ENCODE measurements at regions not wholly inside any gene's neighbourhood (a gene's known extent, or its start where the extent isn't known, plus 50 kb on each side); places are given as distances from the start of the nearest gene placed in this dataset.

DNA sequence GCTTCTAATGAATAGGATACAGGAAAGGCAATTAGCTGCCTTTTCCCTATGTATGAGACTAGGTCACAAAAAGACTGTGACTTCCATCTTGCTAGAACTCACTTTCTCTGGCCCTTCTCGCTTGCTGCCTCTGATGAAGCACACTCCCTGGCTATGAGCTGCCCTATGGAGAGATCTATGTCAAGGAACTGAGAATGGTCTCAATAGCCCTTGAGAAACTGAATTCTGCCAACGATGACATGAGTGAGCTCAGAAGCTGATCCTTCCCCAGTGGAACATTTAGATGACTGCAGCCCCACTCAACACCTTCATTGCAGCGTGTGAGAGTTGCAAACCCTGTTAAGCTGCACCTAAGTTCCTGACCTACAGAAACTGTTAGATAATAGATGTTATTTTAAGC is 309.8 kb downstream of the COG6 start (continued):
- TF ChIP-seq, protein P1, sequence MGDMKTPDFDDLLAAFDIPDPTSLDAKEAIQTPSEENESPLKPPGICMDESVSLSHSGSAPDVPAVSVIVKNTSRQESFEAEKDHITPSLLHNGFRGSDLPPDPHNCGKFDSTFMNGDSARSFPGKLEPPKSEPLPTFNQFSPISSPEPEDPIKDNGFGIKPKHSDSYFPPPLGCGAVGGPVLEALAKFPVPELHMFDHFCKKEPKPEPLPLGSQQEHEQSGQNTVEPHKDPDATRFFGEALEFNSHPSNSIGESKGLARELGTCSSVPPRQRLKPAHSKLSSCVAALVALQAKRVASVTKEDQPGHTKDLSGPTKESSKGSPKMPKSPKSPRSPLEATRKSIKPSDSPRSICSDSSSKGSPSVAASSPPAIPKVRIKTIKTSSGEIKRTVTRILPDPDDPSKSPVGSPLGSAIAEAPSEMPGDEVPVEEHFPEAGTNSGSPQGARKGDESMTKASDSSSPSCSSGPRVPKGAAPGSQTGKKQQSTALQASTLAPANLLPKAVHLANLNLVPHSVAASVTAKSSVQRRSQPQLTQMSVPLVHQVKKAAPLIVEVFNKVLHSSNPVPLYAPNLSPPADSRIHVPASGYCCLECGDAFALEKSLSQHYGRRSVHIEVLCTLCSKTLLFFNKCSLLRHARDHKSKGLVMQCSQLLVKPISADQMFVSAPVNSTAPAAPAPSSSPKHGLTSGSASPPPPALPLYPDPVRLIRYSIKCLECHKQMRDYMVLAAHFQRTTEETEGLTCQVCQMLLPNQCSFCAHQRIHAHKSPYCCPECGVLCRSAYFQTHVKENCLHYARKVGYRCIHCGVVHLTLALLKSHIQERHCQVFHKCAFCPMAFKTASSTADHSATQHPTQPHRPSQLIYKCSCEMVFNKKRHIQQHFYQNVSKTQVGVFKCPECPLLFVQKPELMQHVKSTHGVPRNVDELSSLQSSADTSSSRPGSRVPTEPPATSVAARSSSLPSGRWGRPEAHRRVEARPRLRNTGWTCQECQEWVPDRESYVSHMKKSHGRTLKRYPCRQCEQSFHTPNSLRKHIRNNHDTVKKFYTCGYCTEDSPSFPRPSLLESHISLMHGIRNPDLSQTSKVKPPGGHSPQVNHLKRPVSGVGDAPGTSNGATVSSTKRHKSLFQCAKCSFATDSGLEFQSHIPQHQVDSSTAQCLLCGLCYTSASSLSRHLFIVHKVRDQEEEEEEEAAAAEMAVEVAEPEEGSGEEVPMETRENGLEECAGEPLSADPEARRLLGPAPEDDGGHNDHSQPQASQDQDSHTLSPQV (IDR thresholded peaks at IDR 0.05), result no peak
- TF ChIP-seq ZNF622 (IDR thresholded peaks at IDR 0.05) (no peak), IKZF1 (conservative IDR thresholded peaks at IDR 0.05) (no peak), POU2F2 (IDR thresholded peaks at IDR 0.05; ENCODE audit: borderline replicate concordance, low read depth, low read length) (no peak), RUNX3 (IDR thresholded peaks at IDR 0.05; ENCODE audit: low read length) (no peak), POLR2A (IDR thresholded peaks at IDR 0.05; ENCODE audit: low read depth, low read length) (no peak), MEF2B (IDR thresholded peaks at IDR 0.05; ENCODE audit: partially characterized antibody, poor library complexity, severe bottlenecking) (no peak), HDAC6 (IDR thresholded peaks at IDR 0.05; ENCODE audit: unreplicated experiment) (no peak)

DNA sequence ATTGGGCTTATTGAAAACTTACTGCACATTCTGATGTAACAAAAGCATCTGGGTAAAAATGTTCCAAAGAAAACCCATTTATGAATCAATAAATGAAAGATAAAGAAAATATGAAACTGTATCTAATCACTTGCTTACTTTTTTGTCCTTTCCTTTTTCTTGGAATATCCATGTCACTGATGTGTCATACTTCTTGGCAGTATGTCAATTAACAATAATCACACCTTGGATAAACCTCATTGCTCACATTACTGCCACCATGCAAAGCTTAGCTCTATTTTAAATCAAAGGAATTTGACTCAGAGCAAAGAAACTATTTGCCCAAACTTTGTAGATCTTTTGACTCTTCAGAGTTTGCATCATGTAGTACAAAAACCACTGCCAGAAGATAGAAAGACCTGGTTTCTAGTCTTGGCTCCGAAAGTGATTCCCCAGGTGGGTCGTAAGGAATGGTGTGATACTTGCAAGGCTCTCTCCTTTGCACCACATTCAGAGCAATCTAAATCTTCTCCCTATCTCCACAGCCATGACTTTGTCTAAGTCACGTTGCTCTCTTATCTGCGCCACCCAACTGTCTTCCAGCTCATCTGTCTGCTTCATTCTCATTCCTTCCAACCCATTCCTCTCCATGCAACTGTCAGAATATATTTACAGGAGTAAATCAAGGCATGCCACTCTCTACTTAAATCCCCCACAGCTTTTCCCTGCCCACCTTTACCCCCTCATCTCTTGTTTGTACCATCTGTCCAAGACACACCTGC is 311.9 kb downstream of the COG6 start:
- intact Hi-C loops (cut with micrococcal nuclease; ENCODE audit: unreplicated experiment) (no loop called here), in situ Hi-C loops (cut with MboI) (no loop called here)
- no peaks in the 10 kb centered on the region for H3K79me2 ChIP-seq (ENCODE audit: control insufficient read depth, insufficient read depth, low read length)
- TF ChIP-seq, protein P2, sequence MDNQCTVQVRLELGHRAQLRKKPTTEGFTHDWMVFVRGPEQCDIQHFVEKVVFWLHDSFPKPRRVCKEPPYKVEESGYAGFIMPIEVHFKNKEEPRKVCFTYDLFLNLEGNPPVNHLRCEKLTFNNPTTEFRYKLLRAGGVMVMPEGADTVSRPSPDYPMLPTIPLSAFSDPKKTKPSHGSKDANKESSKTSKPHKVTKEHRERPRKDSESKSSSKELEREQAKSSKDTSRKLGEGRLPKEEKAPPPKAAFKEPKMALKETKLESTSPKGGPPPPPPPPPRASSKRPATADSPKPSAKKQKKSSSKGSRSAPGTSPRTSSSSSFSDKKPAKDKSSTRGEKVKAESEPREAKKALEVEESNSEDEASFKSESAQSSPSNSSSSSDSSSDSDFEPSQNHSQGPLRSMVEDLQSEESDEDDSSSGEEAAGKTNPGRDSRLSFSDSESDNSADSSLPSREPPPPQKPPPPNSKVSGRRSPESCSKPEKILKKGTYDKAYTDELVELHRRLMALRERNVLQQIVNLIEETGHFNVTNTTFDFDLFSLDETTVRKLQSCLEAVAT (IDR thresholded peaks at IDR 0.05), result no peak
- TF ChIP-seq, protein P3, sequence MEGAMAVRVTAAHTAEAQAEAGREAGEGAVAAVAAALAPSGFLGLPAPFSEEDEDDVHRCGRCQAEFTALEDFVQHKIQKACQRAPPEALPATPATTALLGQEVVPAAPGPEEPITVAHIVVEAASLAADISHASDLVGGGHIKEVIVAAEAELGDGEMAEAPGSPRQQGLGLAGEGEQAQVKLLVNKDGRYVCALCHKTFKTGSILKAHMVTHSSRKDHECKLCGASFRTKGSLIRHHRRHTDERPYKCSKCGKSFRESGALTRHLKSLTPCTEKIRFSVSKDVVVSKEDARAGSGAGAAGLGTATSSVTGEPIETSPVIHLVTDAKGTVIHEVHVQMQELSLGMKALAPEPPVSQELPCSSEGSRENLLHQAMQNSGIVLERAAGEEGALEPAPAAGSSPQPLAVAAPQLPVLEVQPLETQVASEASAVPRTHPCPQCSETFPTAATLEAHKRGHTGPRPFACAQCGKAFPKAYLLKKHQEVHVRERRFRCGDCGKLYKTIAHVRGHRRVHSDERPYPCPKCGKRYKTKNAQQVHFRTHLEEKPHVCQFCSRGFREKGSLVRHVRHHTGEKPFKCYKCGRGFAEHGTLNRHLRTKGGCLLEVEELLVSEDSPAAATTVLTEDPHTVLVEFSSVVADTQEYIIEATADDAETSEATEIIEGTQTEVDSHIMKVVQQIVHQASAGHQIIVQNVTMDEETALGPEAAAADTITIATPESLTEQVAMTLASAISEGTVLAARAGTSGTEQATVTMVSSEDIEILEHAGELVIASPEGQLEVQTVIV (IDR thresholded peaks at IDR 0.05; ENCODE audit: borderline replicate concordance, partially characterized antibody), result no peak
- TF ChIP-seq NRF1 (conservative IDR thresholded peaks at IDR 0.05; ENCODE audit: low read depth, low read length), result no peak
- TF ChIP-seq, protein P4, sequence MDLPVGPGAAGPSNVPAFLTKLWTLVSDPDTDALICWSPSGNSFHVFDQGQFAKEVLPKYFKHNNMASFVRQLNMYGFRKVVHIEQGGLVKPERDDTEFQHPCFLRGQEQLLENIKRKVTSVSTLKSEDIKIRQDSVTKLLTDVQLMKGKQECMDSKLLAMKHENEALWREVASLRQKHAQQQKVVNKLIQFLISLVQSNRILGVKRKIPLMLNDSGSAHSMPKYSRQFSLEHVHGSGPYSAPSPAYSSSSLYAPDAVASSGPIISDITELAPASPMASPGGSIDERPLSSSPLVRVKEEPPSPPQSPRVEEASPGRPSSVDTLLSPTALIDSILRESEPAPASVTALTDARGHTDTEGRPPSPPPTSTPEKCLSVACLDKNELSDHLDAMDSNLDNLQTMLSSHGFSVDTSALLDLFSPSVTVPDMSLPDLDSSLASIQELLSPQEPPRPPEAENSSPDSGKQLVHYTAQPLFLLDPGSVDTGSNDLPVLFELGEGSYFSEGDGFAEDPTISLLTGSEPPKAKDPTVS (IDR thresholded peaks at IDR 0.05; ENCODE audit: low read depth, low read length), result no peak
- TF ChIP-seq ZSCAN29 (IDR thresholded peaks at IDR 0.05), result no peak
- H3K27me3 ChIP-seq (replicated peaks in 1 of 2; ENCODE audit: control insufficient read depth in 2 of 2, insufficient read depth in 2 of 2, low read length in 1 of 2), result no peaks in the 10 kb centered on the region
- H3K4me3 ChIP-seq, result no peak overlapping the region
- no peak overlapping the region for H3K27ac ChIP-seq (ENCODE audit: control insufficient read depth, insufficient read depth)
- FAIRE-seq, result no peak
- H4K20me1 ChIP-seq (ENCODE audit: control insufficient read depth, insufficient read depth), result no peaks in the 10 kb centered on the region
- CTCF ChIA-PET, result interaction anchor here (0.8 to 1.2 kb wide), 2 partner anchors 7 to 24 kb away, joined by 3 read pairs; no protein-coding TSS in a partner anchor
- no peaks in the 10 kb centered on the region for H3K4me1 ChIP-seq (ENCODE audit: control insufficient read depth, insufficient read depth, low read length)
- no peak overlapping the region for H3K4me2 ChIP-seq (ENCODE audit: control insufficient read depth, insufficient read depth)
- no peak overlapping the region for H2AFZ ChIP-seq (ENCODE audit: control insufficient read depth, low read depth, low read length)
- no peaks in the 10 kb centered on the region for H3K36me3 ChIP-seq (ENCODE audit: control insufficient read depth in 2 of 2, insufficient read depth in 2 of 2, low read length in 1 of 2)
- SMC1A ChIA-PET (ENCODE audit: uncharacterized antibody, unreplicated experiment), result interaction anchor here (0.6 to 1.2 kb wide), 4 partner anchors 10 to 901 kb away, joined by 3 to 4 read pairs (median 3); no protein-coding TSS in a partner anchor
- POLR2A ChIA-PET, result no interaction called here
- no peak for ATAC-seq
- H3K9me3 ChIP-seq (replicated peaks; ENCODE audit: control insufficient read depth, insufficient read depth, low read length), result no peaks in the 10 kb centered on the region; the same call in 2 of the 3 replicates
- DNase-seq (ENCODE audit: low read depth, low spot score), result no peak
- WGBS (ENCODE audit: insufficient coverage, insufficient replicate concordance, low lambda C conversion rate, missing lambda C conversion rate), result 69% methylated on average over 4 of the region's 4 CpGs
- BruUV-seq (replicated peaks), result no TSS peak
- H3K9ac ChIP-seq (ENCODE audit: control insufficient read depth, insufficient read depth, low read length), result no peak overlapping the region
- RAD21 ChIA-PET (ENCODE audit: unreplicated experiment), result no interaction called here
